GM23248 (cell line): ENCODE measurements at regions not wholly inside any gene's neighbourhood (a gene's known extent, or its start where the extent isn't known, plus 50 kb on each side); places are given as distances from the start of the nearest gene placed in this dataset.
A peak's percentile ranks its signal among the peaks of the same experiment; 100 is the strongest.
"Not testable (repeated sequence)": the region's sequence is repeated elsewhere in the genome, so short reads cannot be mapped to it uniquely, and the experiment has no call there.

Experiments used
- DNase-seq: peaks from one replicate; pipeline ENCODE4 v3.0.0-alpha.2; 2015
- H2AFZ ChIP-seq: fragments of 200-600 bp; sonication (generic); 2 replicates; pipeline ENCODE4 v1.6.1; 2016; ENCODE audit warnings: antibody characterized with exemption
- H3F3A ChIP-seq: fragments of 200-600 bp; sonication (generic); 2 replicates; pipeline ENCODE4 v1.6.1; 2016; ENCODE audit warnings: mild to moderate bottlenecking, antibody characterized with exemption, mixed run types; ENCODE audit not compliant: insufficient read depth
- H3K27ac ChIP-seq: fragments of 200-600 bp; sonication (generic); 2 replicates; pipeline ENCODE4 v1.5.1; 2016; ENCODE audit warnings: mild to moderate bottlenecking
- H3K27me3 ChIP-seq: fragments of 200-600 bp; sonication (generic); replicated peaks from 2 replicates; pipeline ENCODE4 v1.6.1; 2016; ENCODE audit warnings: mild to moderate bottlenecking; ENCODE audit not compliant: insufficient read depth
- H3K36me3 ChIP-seq: fragments of 200-600 bp; sonication (generic); 2 replicates; pipeline ENCODE4 v1.6.1; 2016; ENCODE audit warnings: low read depth, mild to moderate bottlenecking
- H3K4me1 ChIP-seq: fragments of 200-600 bp; sonication (generic); 2 replicates; pipeline ENCODE4 v1.6.1; 2016; ENCODE audit warnings: mild to moderate bottlenecking; ENCODE audit not compliant: insufficient read depth
- H3K4me2 ChIP-seq: fragments of 200-600 bp; sonication (generic); one replicate; pipeline ENCODE4 v1.6.1; 2016; ENCODE audit warnings: mild to moderate bottlenecking; ENCODE audit not compliant: unreplicated experiment
- H3K4me3 ChIP-seq: fragments of 200-600 bp; sonication (generic); 2 replicates; pipeline ENCODE4 v1.5.1; 2016; ENCODE audit warnings: mild to moderate bottlenecking
- H3K79me2 ChIP-seq: fragments of 200-600 bp; sonication (generic); 2 replicates; pipeline ENCODE4 v1.6.1; 2016; ENCODE audit warnings: mild to moderate bottlenecking; ENCODE audit not compliant: insufficient read depth
- H3K9ac ChIP-seq: fragments of 200-600 bp; sonication (generic); 2 replicates; pipeline ENCODE4 v1.6.1; 2016; ENCODE audit warnings: mild to moderate bottlenecking
- H3K9me2 ChIP-seq: fragments of 200-600 bp; sonication (generic); 2 replicates; pipeline ENCODE4 v1.6.1; 2016; ENCODE audit warnings: mixed run types, mild to moderate bottlenecking, moderate library complexity; ENCODE audit not compliant: insufficient read depth
- H3K9me3 ChIP-seq: fragments of 200-600 bp; sonication (generic); one replicate; pipeline ENCODE4 v1.6.1; 2017; ENCODE audit warnings: low read depth
- H4K20me1 ChIP-seq: fragments of 200-600 bp; sonication (generic); 2 replicates; pipeline ENCODE4 v1.6.0; 2016; ENCODE audit not compliant: insufficient read depth
- EZH2 ChIP-seq: fragments of 200-600 bp; sonication (generic); IDR thresholded peaks from 2 replicates; pipeline ENCODE4 v1.6.1; 2018; ENCODE audit warnings: antibody characterized with exemption, mild to moderate bottlenecking; ENCODE audit not compliant: insufficient read depth, poor library complexity, severe bottlenecking
- EZH2phosphoT487 ChIP-seq: fragments of 200-600 bp; sonication (generic); IDR thresholded peaks from 2 replicates; pipeline ENCODE4 v1.6.1; 2018; ENCODE audit warnings: antibody characterized with exemption, moderate library complexity, mild to moderate bottlenecking, low read depth; ENCODE audit not compliant: insufficient read depth
- WGBS, 2 experiments: methylation state at CpG; one replicate each; pipeline ENCODE4 v1.1.6; 2015 to 2017; ENCODE audit warnings: low lambda C conversion rate in 2 of 2, low coverage in 1 of 2; ENCODE audit errors: missing lambda C conversion rate in 2 of 2; 5-methylcytosine and 5-hydroxymethylcytosine counted together
- in situ Hi-C: fragments of 300-500 bp; cut with MboI; formaldehyde crosslinking; loops from 2 replicates; pipeline ENCODE4 v1.15.0; 2020

DNA sequence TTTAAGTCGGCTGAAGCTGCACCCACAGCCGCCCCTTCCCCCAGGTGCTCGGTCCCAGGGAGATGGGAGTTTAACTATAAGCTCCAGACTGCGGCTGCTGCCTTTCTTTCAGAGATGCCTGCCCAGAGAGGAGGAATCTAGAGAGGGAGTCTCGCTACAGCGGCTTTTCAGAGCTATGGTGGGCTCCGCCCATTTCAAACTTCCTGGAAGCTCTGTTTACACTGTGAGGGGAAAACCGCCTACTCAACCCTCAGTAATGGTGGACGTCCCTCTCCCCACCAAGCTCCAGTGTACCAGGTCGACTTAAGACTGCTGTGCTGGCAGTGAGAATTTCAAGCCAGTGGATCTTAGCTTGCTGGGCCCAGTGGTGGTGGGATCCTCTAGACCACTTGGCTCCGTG is 135.4 kb downstream of the CXCL12 start:
- WGBS, 2 experiments: 83 to 88% methylated on average over 10 to 11 of the region's 11 CpGs
- in situ Hi-C loops: no loop called here

DNA sequence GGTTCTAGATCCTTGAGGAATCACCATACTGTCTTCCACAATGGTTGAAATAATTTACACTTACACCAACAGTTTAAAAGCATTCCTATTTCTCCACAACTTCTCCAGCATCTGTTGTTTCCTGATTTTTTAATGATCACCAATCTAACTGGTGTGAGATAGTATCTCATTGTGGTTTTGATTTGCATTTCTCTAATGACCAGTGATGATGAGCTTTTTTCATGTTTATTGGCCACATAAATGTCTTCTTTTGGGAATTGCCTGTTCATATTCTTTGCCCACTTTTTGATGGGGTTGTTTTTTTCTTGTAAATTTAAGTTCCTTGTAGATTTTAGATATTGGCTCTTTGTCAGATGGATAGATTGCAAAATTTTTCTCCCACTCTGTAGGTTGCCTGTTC is 138.2 kb downstream of the CXCL12 start:
- H2AFZ ChIP-seq, DNase-seq, H3K36me3 ChIP-seq, H3K4me3 ChIP-seq, H3K79me2 ChIP-seq, H3K9ac ChIP-seq, in situ Hi-C loops, H3K9me2 ChIP-seq, H3K4me2 ChIP-seq, H3K4me1 ChIP-seq, H4K20me1 ChIP-seq, H3K9me3 ChIP-seq, H3K27ac ChIP-seq, H3F3A ChIP-seq, H3K27me3 ChIP-seq: not testable (repeated sequence)

More for the DNA sequence above, 135.4 kb downstream of the CXCL12 start:
- Histone ChIP-seq H3K4me1 (peaks cover 11% of the 10 kb centered on the region), H3K4me2 (no peak overlapping the region), H3K27ac (no peak overlapping the region), H3K36me3 (no peaks in the 10 kb centered on the region), H3K9me2 (no peaks in the 10 kb centered on the region), H3K4me3 (no peak overlapping the region), H3F3A (peaks cover 16% of the 10 kb centered on the region), H3K27me3 (no peaks in the 10 kb centered on the region), H2AFZ (no peak overlapping the region), H4K20me1 (no peaks in the 10 kb centered on the region), H3K79me2 (no peaks in the 10 kb centered on the region), H3K9me3 (no peaks in the 10 kb centered on the region), H3K9ac (no peak overlapping the region)
- TF ChIP-seq EZH2phosphoT487 (no peak), EZH2 (no peak)
- no peak for DNase-seq

DNA sequence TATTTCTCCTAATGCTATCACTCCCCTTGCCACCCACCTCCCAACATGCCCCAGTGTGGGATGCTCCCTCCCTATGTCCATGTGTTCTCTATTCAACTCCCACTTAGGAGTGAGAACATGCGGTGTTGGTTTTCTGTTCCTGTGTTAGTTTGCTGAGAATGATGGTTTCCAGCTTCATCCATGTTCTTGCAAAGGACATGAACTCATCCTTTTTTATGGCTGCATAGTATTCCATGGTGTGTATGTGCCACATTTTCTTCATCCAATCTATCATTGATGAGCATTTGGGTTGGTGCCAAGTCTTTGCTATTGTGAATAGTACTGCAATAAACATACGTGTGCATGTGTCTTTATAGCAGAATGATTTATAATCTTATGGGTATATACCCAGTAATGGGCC is 138.6 kb downstream of the CXCL12 start:
- H4K20me1 ChIP-seq, H3K27ac ChIP-seq, in situ Hi-C loops, H3K36me3 ChIP-seq, H2AFZ ChIP-seq, H3K9me2 ChIP-seq, H3K4me1 ChIP-seq, H3K27me3 ChIP-seq, H3K9me3 ChIP-seq, H3K4me3 ChIP-seq, H3K9ac ChIP-seq, H3K79me2 ChIP-seq, H3K4me2 ChIP-seq, DNase-seq, H3F3A ChIP-seq: not testable (repeated sequence)
- 74 to 76% methylated on average over 2 of the region's 2 CpGs for WGBS, 2 experiments

DNA sequence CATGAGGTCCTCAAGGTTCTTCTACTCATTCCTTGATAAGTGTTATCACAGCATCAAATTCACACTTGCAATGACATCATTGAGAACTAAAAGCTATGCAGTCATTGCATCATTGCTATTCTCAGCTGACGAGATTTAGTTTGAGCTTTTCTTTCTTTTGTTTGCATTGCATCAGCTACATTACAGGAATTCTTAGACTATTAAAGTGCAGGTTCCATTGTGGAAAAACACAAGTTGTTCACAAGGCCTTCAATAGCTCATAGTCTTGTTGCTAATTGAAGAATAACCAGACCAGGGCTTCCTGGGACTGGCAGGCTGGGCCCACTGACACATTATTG is 139.3 kb downstream of the CXCL12 start:
- in situ Hi-C loops: no loop called here
- H3K9me2 ChIP-seq: no peaks in the 10 kb centered on the region
- H3F3A ChIP-seq: no peaks in the 10 kb centered on the region
- H3K79me2 ChIP-seq: no peaks in the 10 kb centered on the region
- no peak overlapping the region for H2AFZ ChIP-seq
- no peak overlapping the region for H3K4me2 ChIP-seq
- peaks cover 2% of the 10 kb centered on the region; the same call in 1 of the 2 replicates for H3K4me1 ChIP-seq
- no peak overlapping the region for H3K4me3 ChIP-seq
- H3K36me3 ChIP-seq: no peaks in the 10 kb centered on the region
- no peak for TF ChIP-seq EZH2
- no peak for TF ChIP-seq EZH2phosphoT487
- 0 out of 2 replicates have a peak overlapping the region, but pooled peaks have one; percentile 1 for H3K27ac ChIP-seq
- H4K20me1 ChIP-seq: no peaks in the 10 kb centered on the region
- H3K9me3 ChIP-seq: no peaks in the 10 kb centered on the region
- no peak overlapping the region for H3K9ac ChIP-seq
- H3K27me3 ChIP-seq: no peaks in the 10 kb centered on the region
- 40 to 43% methylated on average over 1 of the region's 1 CpG for WGBS, 2 experiments
- peak; percentile 57 for DNase-seq

DNA sequence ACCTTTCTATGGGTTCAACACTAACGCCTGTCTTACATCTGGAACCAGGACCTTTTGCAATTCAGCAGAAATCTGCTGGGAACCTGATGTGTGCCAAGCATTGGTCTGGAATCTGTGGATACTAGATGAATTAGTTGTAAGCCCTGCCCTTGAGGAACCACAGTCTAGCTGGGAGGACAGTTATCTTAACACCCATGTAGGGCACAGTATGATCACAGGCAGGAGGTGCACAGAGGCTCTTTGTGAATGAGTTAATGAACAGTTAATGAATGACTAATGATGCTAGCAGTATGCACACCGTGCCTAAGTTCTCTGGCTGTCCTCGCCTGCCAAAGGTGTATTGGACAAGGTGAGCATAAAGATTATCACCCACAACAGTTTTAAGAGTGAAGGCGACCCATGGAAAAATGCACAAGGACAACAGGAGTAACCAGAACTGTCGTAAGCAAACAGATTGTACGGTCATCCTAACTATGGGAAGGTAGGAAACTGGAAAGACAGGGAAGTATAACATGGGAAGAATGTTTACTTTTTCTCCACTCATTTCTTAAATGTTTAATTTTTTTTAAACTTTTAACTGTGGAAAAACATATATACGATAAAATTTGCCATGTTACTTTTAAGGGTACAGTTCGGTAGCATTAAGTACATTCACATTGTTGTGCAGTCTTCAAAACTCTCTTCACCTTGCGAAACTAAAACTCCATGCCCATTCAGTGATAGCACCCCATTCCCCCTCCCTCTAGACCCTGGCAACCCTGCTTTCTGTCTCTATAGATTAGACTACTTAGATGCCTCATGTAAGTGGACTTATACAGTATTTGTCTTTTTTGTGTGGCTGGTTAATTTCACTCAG is 139.9 kb downstream of the CXCL12 start:
- Histone ChIP-seq H3K79me2 (no peaks in the 10 kb centered on the region), H3K4me2 (no peak overlapping the region), H2AFZ (no peak overlapping the region), H3K4me3 (no peak overlapping the region), H3K27ac (no peak overlapping the region), H3F3A (0 out of 2 replicates have a peak, but pooled peaks cover 4% of the 10 kb centered on the region), H3K9ac (no peak overlapping the region), H3K4me1 (peaks cover 5% of the 10 kb centered on the region; the same call in 1 of the 2 replicates), H3K9me2 (no peaks in the 10 kb centered on the region), H3K9me3 (no peaks in the 10 kb centered on the region), H3K36me3 (no peaks in the 10 kb centered on the region), H3K27me3 (no peaks in the 10 kb centered on the region), H4K20me1 (no peaks in the 10 kb centered on the region)
- WGBS, 2 experiments: 83 to 87% methylated on average over 9 of the region's 9 CpGs
- TF ChIP-seq EZH2: no peak
- no peak for TF ChIP-seq EZH2phosphoT487
- peak; percentile 4 for DNase-seq
- in situ Hi-C loops: no loop called here
